Activated B cell treated with CpG ODN at 0.5 μM for 24 hours (primary cell): ENCODE measurements at regions not wholly inside any gene's neighbourhood (a gene's known extent, or its start where the extent isn't known, plus 50 kb on each side); places are given as distances from the start of the nearest gene placed in this dataset.
"Not testable (repeated sequence)": the region's sequence is repeated elsewhere in the genome, so short reads cannot be mapped to it uniquely, and the experiment has no call there.

Experiments used
- ATAC-seq: fragments of 200-7000 bp; cut with Tn5 transposase; one replicate; pipeline ENCODE4 v1.10.0; 2021; ENCODE audit warnings: low read depth, mild to moderate bottlenecking, moderate library complexity
- CTCF ChIA-PET: fragments of 350-600 bp; sonication (Branson Sonifier 250); formaldehyde crosslinking; loops from one replicate; lab custom pipeline; 2021; ENCODE audit warnings: antibody characterized with exemption; lab: Charles Lee
- POLR2A ChIA-PET: fragments of 350-600 bp; sonication (Branson Sonifier 250); formaldehyde crosslinking; loops from one replicate; lab custom pipeline; 2021; ENCODE audit warnings: antibody characterized with exemption; lab: Charles Lee
- DNase-seq: peaks from one replicate; pipeline ENCODE4 v3.0.0; 2022
- H3K27ac Mint-ChIP-seq: one replicate; pipeline ENCODE4 v1.8.0; 2020; ENCODE audit warnings: mixed read lengths
- H3K27me3 Mint-ChIP-seq: one replicate; pipeline ENCODE4 v1.8.0; 2021; ENCODE audit warnings: mixed read lengths
- H3K36me3 Mint-ChIP-seq: one replicate; pipeline ENCODE4 v1.8.0; 2021; ENCODE audit warnings: low read depth, mixed read lengths
- H3K4me1 Mint-ChIP-seq: one replicate; pipeline ENCODE4 v1.8.0; 2021; ENCODE audit warnings: mixed read lengths
- H3K4me3 Mint-ChIP-seq: one replicate; pipeline ENCODE4 v1.8.0; 2020; ENCODE audit warnings: mild to moderate bottlenecking, mixed read lengths
- H3K9me3 Mint-ChIP-seq: one replicate; pipeline ENCODE4 v1.8.0; 2020; ENCODE audit warnings: mixed read lengths
- CTCF ChIP-seq: fragments of 200-600 bp; IDR thresholded peaks from one replicate; pipeline ENCODE4 v1.8.0; 2022; ENCODE audit warnings: antibody characterized with exemption, mild to moderate bottlenecking
- intact Hi-C: fragments of 100-400 bp; cut with micrococcal nuclease; formaldehyde crosslinking; loops from one replicate; pipeline ENCODE4 v1.15.1; 2024

GRCh38 chr10:23978317-23978716 is 230.6 kb upstream of the KIAA1217 start:
- Mint-ChIP-seq H3K4me3 (no peak overlapping the region), H3K36me3 (no peaks in the 10 kb centered on the region), H3K9me3 (no peaks in the 10 kb centered on the region), H3K27me3 (no peaks in the 10 kb centered on the region), H3K4me1 (no peaks in the 10 kb centered on the region), H3K27ac (no peak overlapping the region)
- POLR2A ChIA-PET = no interaction called here
- ATAC-seq = no peak
- no peak for TF ChIP-seq CTCF
- CTCF ChIA-PET = no interaction called here
- intact Hi-C loops = no loop called here
- no peak for DNase-seq

- H3K9me3 Mint-ChIP-seq = peaks cover 3% of the 10 kb centered on the region
- CTCF ChIA-PET = no interaction called here
- intact Hi-C loops = no loop called here
- no peaks in the 10 kb centered on the region for H3K27me3 Mint-ChIP-seq
- H3K4me3 Mint-ChIP-seq = no peak overlapping the region
- H3K36me3 Mint-ChIP-seq = no peaks in the 10 kb centered on the region
- H3K4me1 Mint-ChIP-seq = no peaks in the 10 kb centered on the region
- no peak for TF ChIP-seq CTCF
- H3K27ac Mint-ChIP-seq = no peak overlapping the region
- POLR2A ChIA-PET = no interaction called here
- DNase-seq (no peak), ATAC-seq (no peak)
Measured at GRCh38 chr10:23980094-23980493, 228.8 kb upstream of the KIAA1217 start.

GRCh38 chr10:23981520-23982309 is 227.2 kb upstream of the KIAA1217 start:
- Mint-ChIP-seq H3K27ac (no peak overlapping the region), H3K4me3 (no peak overlapping the region), H3K9me3 (peaks cover 7% of the 10 kb centered on the region), H3K36me3 (no peaks in the 10 kb centered on the region), H3K27me3 (no peaks in the 10 kb centered on the region), H3K4me1 (no peaks in the 10 kb centered on the region)
- intact Hi-C loops = no loop called here
- ChIA-PET POLR2A (no interaction called here), CTCF (no interaction called here)
- TF ChIP-seq CTCF = no peak
- DNase-seq = no peak
- ATAC-seq = no peak

- H3K4me3 Mint-ChIP-seq, POLR2A ChIA-PET, H3K27ac Mint-ChIP-seq, H3K9me3 Mint-ChIP-seq, H3K36me3 Mint-ChIP-seq, CTCF ChIA-PET, ATAC-seq, intact Hi-C loops, DNase-seq, H3K27me3 Mint-ChIP-seq, H3K4me1 Mint-ChIP-seq: not testable (repeated sequence)
Measured at GRCh38 chr10:23984405-23984804, 224.5 kb upstream of the KIAA1217 start.

- no peak for TF ChIP-seq CTCF
- H3K27me3 Mint-ChIP-seq = no peaks in the 10 kb centered on the region
- DNase-seq = no peak
- H3K27ac Mint-ChIP-seq = no peak overlapping the region
- H3K36me3 Mint-ChIP-seq = no peaks in the 10 kb centered on the region
- H3K4me3 Mint-ChIP-seq = no peak overlapping the region
- peaks cover 7% of the 10 kb centered on the region for H3K9me3 Mint-ChIP-seq
- ChIA-PET POLR2A (no interaction called here), CTCF (no interaction called here)
- intact Hi-C loops = no loop called here
- no peaks in the 10 kb centered on the region for H3K4me1 Mint-ChIP-seq
- ATAC-seq = no peak
Measured at GRCh38 chr10:23988006-23988405, 220.9 kb upstream of the KIAA1217 start.
